HG03432 (cell line): ENCODE measurements at regions not wholly inside any gene's neighbourhood (a gene's known extent, or its start where the extent isn't known, plus 50 kb on each side); places are given as distances from the start of the nearest gene placed in this dataset.

Experiments used
- ATAC-seq: cut with Tn5 transposase; IDR thresholded peaks from one replicate; pipeline ENCODE4 v1.9.1; 2021; ENCODE audit warnings: mild to moderate bottlenecking, moderate library complexity; ENCODE audit not compliant: unreplicated experiment

DNA sequence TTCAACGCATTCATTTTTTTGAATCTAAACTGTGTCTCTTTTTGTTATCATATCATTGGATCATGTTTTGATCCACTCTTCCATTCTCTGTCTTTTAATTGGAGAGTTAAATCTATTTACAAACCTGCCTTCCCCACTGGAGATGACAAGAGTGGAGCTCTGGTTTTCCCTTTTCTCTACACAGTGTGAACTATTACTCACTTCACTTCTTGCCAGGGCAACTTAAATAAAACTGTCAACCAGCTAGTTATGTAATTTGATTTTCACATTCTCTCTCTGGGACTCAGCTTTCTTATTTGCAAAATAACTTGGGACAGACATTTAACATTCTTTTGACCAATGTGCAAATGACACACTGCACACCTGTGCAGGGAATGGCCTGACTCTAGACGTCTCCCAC lies 230.8 kb upstream of the CST7 start:
- no peak for ATAC-seq

- no peak for ATAC-seq
These were observed 230.4 kb upstream of the CST7 start for GRCh38 chr20:24718696-24719095.

- ATAC-seq, result no peak
These were observed 228.1 kb upstream of the CST7 start for GRCh38 chr20:24720957-24721356.

GRCh38 chr20:24721891-24722568 lies 227.0 kb upstream of the CST7 start:
- no peak for ATAC-seq

GRCh38 chr20:24722586-24722985 lies 226.5 kb upstream of the CST7 start:
- no peak for ATAC-seq

- no peak for ATAC-seq
These were observed 225.9 kb upstream of the CST7 start for GRCh38 chr20:24723186-24723585.

- ATAC-seq, result no peak
These were observed 225.3 kb upstream of the CST7 start for GRCh38 chr20:24723647-24724352.

DNA sequence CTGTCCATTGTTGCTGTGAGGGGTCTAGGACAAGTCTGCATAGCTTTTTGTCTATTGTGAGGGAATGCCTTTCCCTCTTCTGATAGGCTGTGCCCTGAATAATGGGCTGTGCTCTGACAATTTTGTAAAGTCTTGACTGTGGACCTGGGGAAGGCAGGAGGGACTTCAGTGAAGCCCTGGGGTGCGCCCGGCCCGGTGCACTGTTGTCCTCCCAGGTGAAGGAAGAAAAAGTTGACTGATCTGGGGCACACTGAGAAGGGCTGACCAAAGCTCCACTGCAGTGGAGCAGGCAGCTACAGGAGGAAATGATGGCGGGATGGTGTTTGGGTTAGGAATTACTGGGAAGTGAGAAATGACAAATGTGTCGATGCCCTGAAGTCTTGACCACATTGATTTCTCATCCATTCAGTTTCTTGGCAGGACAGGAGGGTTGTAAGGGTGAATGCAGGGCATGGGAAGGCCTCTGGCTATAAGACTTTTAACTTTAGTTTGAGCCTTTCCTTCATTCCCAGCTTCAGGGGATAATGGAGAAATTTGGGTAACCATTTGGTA lies 224.0 kb upstream of the CST7 start:
- ATAC-seq, result no peak

DNA sequence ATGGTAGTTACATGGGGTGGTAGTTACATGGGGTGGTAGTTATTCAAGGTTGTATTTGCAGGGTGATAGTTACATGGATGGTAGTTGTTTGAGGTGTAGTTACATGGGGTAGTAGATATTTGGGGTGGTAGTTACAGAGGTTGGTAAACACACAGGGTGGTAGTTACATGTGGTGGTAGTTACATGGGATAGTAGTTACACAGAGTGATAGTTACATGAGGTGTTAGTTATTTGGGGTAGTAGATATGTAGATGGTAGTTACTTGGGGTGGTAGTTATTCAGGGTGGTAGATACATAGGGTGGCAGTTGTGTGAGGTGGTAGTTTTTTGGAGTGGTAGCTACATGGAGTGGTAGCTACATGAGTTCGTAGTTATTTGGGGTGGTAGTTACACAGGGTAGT lies 221.3 kb upstream of the CST7 start:
- ATAC-seq, result no peak

GRCh38 chr20:24729896-24730605 lies 219.0 kb upstream of the CST7 start:
- no peak for ATAC-seq

DNA sequence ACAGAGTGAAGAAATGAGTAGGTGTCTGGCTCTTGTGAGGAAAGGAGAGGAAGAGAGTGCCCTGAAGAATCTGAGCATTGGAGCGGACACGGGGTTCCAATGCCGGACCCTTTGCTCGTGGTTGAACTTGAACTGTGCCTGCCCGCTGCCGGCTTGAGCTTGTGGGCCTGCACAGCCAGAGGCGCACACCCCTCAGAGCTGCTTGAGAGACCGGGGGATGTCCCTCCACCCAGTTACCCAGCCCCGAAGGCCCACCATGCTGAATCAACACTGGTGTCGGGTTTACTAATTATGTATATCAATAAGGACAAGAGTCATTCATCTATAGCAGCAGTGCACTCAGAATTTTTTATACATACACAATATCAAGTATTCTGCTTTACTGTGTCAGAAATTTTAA lies 218.3 kb upstream of the CST7 start:
- no peak for ATAC-seq

DNA sequence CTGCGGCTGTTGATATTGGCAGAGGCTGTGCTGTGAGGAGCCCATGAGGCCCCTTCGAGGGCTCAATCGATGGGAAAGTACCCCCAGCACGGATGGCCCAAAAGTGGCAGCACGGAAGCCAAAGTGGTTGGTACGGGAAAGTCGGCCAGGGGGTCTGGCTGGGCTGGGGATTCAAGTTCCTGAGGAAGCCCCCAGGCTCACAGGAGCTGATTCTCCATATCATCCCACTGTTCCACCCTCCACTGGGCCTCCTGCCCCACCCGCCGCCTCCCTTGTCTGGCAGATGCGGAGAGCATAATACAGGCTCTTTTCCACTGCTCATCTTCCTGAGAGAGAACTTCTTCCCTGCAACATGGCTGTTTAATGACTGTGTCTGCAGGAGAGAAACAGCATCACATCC lies 217.8 kb upstream of the CST7 start:
- ATAC-seq, result no peak

- no peak for ATAC-seq
These were observed 217.0 kb upstream of the CST7 start for GRCh38 chr20:24732076-24732475.

GRCh38 chr20:24732599-24732998 lies 216.5 kb upstream of the CST7 start:
- ATAC-seq, result no peak

- ATAC-seq, result no peak
These were observed 215.7 kb upstream of the CST7 start for GRCh38 chr20:24733416-24733815.

DNA sequence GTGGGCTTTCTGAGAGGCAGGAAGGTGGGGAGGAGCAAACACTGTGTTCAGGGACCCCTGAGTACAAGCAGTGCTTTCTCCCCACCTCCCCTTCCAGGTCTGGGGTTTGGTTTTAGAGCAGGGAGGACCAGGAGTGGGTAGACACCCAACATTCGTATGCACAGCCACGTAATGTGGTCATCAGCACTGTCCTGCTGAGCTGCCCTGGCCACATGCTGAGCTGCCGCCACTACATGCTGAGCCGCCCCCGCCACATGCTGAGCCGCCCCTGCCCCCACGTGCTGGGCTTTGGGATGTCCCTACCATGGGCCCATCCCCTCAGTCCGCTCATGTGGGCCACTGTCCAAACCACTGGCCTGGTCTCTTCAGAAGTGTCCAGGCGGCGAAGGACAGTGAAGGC lies 214.9 kb upstream of the CST7 start:
- no peak for ATAC-seq

- no peak for ATAC-seq
These were observed 213.8 kb upstream of the CST7 start for GRCh38 chr20:24735263-24735662.

GRCh38 chr20:24736131-24736843 lies 212.8 kb upstream of the CST7 start:
- ATAC-seq, result no peak

DNA sequence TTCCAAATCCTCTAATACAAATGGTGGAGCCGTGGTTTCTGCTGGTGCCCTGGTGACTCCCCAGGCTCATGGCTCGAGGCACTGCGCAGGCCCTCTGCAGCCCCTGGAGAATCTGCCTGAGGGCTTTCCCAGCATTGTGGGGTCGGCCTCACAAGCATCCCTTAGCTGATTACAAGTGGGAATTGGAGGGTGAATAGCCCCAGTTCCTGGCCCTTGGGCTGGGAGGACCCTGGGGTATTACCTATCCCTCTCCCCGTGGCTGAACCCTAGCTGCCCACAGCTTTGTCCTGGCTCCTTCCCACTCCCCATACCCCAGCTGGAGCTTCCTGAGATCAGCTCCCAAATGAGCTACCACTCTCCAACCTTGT lies 212.2 kb upstream of the CST7 start:
- ATAC-seq, result no peak

- no peak for ATAC-seq
These were observed 211.7 kb upstream of the CST7 start for GRCh38 chr20:24737212-24737850.
